ENCODE measurements at regions not wholly inside any gene's neighbourhood (a gene's known extent, or its start where the extent isn't known, plus 50 kb on each side); places are given as distances from the start of the nearest gene placed in this dataset.

- Mint-ChIP-seq H3K4me3 (no peak overlapping the region), H3K9me3 (peaks cover 8% of the 10 kb centered on the region), H3K4me1 (ENCODE audit: low read depth) (no peaks in the 10 kb centered on the region), H3K36me3 (ENCODE audit: low read depth) (no peaks in the 10 kb centered on the region), H3K27me3 (no peaks in the 10 kb centered on the region), H3K27ac (no peak overlapping the region)
- no peak for ATAC-seq (ENCODE audit: poor library complexity)
- TF ChIP-seq CTCF (IDR thresholded peaks at IDR 0.05) = no peak
- Histone ChIP-seq H3K9me3 (ENCODE audit: control insufficient read depth in 1 of 2, insufficient read depth in 1 of 2, low read length in 2 of 2) (no peaks in the 10 kb centered on the region), H3K27me3 (ENCODE audit: control insufficient read depth in 1 of 2, insufficient read depth in 2 of 2, low read length in 2 of 2) (no peaks in the 10 kb centered on the region), H3K4me3 (ENCODE audit: low read length) (no peak overlapping the region), H3K36me3 (ENCODE audit: insufficient read depth, low read length) (no peaks in the 10 kb centered on the region), H3K4me1 (ENCODE audit: insufficient read depth, low read length) (no peaks in the 10 kb centered on the region), H3K27ac (ENCODE audit: low read depth in 1 of 2, low read length in 2 of 2) (no peak overlapping the region)
- intact Hi-C loops (cut with DNase I, micrococcal nuclease) = no loop called here
- ChIA-PET POLR2A (no interaction called here), CTCF (no interaction called here)
- DNase-seq = no peak
Measured at GRCh38 chr11:109667719-109668118, 245.7 kb downstream of the C11orf87 start.

DNA sequence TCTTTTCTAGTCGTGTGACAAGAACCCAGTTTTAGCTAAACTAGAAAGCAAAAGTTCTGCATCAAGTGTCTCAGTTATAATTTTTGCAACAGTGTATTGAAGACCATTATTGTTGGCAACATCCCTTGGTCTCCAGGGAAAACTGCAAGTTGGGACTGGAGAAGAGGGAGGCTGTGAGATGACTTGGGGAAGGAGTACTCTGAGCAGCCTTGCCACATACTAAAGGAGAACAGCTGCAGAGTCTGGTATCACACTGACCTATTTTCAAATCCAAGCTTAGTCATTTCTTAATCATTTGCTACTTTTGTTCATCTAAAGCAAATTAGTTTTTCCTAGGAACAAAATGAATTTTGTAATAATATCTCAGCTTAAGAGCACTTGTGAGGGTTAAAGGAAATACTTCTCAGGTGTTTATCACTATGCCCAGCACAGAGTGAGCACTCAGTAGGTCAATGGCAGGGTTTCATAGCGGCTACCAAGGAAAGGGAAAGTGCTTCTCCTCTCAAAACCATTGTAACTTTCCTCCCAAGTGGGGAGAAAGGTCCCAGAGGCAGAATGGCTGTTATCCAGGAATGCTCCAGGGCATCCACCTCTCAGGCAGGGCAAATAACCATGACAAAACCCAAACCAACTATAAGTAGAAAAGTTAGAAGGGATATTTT lies 247.1 kb downstream of the C11orf87 start:
- H3K36me3 Mint-ChIP-seq (ENCODE audit: low read depth) = no peaks in the 10 kb centered on the region

GRCh38 chr11:109677231-109677630 lies 255.2 kb downstream of the C11orf87 start:
- ATAC-seq (ENCODE audit: poor library complexity) = no peak
- no peaks in the 10 kb centered on the region for H3K9me3 ChIP-seq (ENCODE audit: control insufficient read depth in 1 of 2, insufficient read depth in 1 of 2, low read length in 2 of 2)
- intact Hi-C loops (cut with DNase I, micrococcal nuclease) = no loop called here
- Mint-ChIP-seq H3K27ac (no peak overlapping the region), H3K4me1 (ENCODE audit: low read depth) (no peaks in the 10 kb centered on the region), H3K27me3 (no peaks in the 10 kb centered on the region), H3K4me3 (no peak overlapping the region), H3K9me3 (no peaks in the 10 kb centered on the region), H3K36me3 (ENCODE audit: low read depth) (no peaks in the 10 kb centered on the region)
- no peak for DNase-seq
- H3K4me1 ChIP-seq (ENCODE audit: insufficient read depth, low read length) = no peaks in the 10 kb centered on the region
- H3K27me3 ChIP-seq (ENCODE audit: control insufficient read depth in 1 of 2, insufficient read depth in 2 of 2, low read length in 2 of 2) = no peaks in the 10 kb centered on the region
- H3K4me3 ChIP-seq (ENCODE audit: low read length) = no peak overlapping the region
- H3K27ac ChIP-seq (ENCODE audit: low read depth in 1 of 2, low read length in 2 of 2) = no peak overlapping the region
- POLR2A ChIA-PET = no interaction called here
- CTCF ChIA-PET = no interaction called here
- no peaks in the 10 kb centered on the region for H3K36me3 ChIP-seq (ENCODE audit: insufficient read depth, low read length)
- TF ChIP-seq CTCF (IDR thresholded peaks at IDR 0.05) = no peak

More for the DNA sequence above, 247.1 kb downstream of the C11orf87 start:
- Histone ChIP-seq H3K27me3 (ENCODE audit: control insufficient read depth in 1 of 2, insufficient read depth in 2 of 2, low read length in 2 of 2) (no peaks in the 10 kb centered on the region), H3K4me3 (ENCODE audit: low read length) (no peak overlapping the region), H3K9me3 (ENCODE audit: control insufficient read depth in 1 of 2, insufficient read depth in 1 of 2, low read length in 2 of 2) (no peaks in the 10 kb centered on the region), H3K27ac (ENCODE audit: low read depth in 1 of 2, low read length in 2 of 2) (no peak overlapping the region), H3K36me3 (ENCODE audit: insufficient read depth, low read length) (no peaks in the 10 kb centered on the region), H3K4me1 (ENCODE audit: insufficient read depth, low read length) (no peaks in the 10 kb centered on the region)
- ATAC-seq (ENCODE audit: poor library complexity) = no peak
- ChIA-PET POLR2A (no interaction called here), CTCF (no interaction called here)
- no peaks in the 10 kb centered on the region for H3K27me3 Mint-ChIP-seq
- DNase-seq = no peak
- intact Hi-C loops (cut with DNase I, micrococcal nuclease) = no loop called here
- no peaks in the 10 kb centered on the region for H3K4me1 Mint-ChIP-seq (ENCODE audit: low read depth)
- H3K9me3 Mint-ChIP-seq = peaks cover 8% of the 10 kb centered on the region
- TF ChIP-seq CTCF (IDR thresholded peaks at IDR 0.05) = no peak
- H3K27ac Mint-ChIP-seq = no peak overlapping the region
- no peak overlapping the region for H3K4me3 Mint-ChIP-seq
